ENCODE measurements at regions not wholly inside any gene's neighbourhood (a gene's known extent, or its start where the extent isn't known, plus 50 kb on each side); places are given as distances from the start of the nearest gene placed in this dataset.
"Not testable (repeated sequence)": the region's sequence is repeated elsewhere in the genome, so short reads cannot be mapped to it uniquely, and the experiment has no call there.

DNA sequence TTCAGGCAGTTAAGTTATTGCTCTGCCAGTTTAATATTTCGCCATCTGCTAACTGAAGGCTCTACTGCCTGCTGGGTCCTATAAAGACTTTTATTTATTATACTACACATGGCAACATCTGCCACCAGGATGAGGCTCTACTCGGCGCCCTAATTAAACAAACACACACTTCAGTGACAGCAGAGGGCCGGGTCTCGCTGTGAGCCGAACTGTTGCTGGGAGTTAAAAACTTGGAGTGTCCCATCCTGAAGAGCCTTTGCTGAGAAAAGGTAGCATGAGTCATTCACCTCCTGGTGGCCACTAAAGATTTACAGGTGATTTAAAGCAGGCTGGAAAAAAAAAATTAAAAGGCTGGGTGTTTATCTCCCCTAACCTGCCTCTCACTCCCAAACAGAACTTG lies 183.7 kb downstream of the NPIPA8 start:
- DNase-seq (ENCODE audit: low read depth, low spot score): not testable (repeated sequence)

DNA sequence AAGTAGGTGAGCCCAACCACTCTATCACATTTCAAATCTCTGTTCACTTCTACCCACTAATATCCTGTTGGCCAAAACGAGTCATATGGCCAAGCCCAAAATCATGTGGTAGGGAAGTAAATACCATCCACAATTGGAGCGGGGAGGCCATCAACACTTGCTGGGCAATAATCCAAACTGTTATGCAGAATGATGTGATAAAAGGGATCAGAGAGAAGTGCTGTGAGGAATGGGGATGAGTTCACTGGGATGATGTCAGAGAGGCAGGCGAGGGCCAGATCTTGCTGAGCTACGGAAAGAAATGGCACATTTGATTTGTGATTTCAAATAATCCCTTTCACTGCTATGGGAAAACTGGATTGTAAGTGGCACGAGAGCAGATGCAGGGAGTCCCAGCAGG lies 188.4 kb downstream of the NPIPA8 start:
- DNase-seq (ENCODE audit: low read depth, low spot score): not testable (repeated sequence)

DNA sequence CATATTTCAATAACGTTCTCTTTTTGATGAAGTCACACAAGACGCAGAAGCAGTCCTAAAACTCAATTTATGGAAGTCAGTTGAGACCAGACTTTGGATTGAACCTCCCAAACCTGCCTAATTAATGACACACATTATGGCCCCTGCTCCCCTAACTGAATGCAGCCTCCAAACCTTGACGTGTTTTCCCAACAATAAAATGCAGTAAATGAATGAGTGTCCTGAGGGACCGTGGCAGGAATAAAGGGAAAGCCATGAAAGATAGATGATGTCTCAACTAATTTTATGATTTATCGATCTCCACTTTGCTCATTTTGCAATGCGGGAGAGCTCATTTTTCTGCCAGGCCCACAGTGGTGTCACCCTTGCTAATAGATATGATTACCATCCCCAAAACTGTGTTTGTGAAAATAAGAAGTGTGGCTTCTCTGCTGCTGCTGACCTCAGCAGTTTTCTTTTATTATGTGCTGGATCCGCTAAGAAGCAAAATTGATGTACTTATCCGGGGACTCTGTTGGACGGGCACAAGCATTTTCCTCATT lies 189.9 kb downstream of the NPIPA8 start:
- DNase-seq (ENCODE audit: low read depth, low spot score): not testable (repeated sequence)

DNA sequence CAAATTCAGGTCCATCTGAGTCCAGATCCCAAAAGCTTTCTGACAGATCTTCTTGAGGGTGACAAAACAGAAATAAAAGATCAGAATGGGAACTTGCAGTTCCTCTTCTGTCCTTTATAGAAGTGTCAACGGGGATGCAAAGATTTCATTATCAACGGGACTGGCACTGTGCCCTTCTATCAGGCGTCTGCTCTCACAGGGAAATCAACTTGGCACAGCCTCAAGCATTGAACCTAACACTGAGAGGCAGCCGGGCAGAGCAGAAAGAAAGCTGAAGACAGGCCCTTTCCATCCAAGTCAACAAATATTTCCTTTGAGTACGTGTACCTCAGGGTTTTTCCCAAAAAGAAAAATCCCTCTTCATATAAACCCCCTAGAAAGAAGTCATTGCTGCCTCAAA lies 194.5 kb downstream of the NPIPA8 start:
- not testable (repeated sequence) for DNase-seq (ENCODE audit: low read depth, low spot score)

DNA sequence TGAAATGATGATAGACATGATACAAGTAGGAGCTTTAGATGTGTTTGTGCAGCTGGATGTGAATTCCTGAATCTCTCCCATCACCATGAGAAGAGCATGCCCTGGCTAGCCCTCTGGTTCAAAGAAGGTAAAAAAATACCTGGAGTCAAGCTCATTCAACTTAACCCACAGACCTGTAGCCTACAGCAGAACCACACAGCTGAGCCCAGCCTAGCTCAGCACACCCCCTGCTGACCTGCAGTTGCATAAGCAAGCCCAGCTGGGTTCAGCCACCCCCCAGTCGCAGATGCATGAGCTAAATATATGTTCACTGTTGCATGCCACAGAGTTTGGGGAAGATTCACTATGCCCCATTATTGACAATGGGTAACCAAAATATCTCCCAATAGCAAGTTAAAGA lies 200.2 kb downstream of the NPIPA8 start:
- not testable (repeated sequence) for DNase-seq (ENCODE audit: low read depth, low spot score)

DNA sequence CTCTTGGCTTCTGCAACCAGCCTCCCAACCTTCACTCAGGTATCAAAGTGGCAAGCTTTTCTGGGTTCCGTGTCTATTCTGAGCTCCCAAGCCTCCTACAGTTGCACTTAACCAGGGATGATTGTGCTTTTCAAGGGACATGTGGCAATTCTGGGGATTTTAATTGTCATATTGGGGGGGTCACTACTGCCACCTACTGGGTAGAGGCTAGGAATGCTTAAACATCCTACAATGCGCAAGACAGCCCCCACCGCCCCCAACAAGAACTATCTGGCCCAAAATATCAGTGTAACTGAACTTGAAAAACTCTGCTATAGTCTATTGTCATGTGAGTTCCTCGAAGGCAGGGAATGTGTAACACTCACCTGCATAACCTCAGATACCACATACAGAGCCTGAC lies 201.5 kb downstream of the NPIPA8 start:
- not testable (repeated sequence) for DNase-seq (ENCODE audit: low read depth, low spot score)

DNA sequence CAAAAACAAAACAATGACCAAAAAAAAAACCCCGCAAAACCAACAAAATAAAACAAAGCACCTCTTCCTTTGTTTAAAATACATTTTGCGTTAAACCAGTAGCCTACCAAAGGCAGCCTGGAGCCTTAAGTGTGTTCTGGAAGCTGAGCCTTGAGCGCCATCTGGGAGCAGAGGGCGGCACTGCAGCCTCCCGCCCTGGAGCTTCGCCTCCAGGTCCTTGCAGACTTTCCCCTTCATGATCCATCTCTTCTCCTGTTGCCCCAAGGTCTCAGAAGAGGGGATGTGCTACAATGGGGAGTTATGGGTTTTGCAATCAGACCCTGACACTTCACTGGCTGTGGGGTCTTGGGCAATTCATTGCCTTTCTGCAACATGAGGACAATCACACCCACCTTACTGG lies 204.9 kb downstream of the NPIPA8 start:
- not testable (repeated sequence) for DNase-seq (ENCODE audit: low read depth, low spot score)

DNA sequence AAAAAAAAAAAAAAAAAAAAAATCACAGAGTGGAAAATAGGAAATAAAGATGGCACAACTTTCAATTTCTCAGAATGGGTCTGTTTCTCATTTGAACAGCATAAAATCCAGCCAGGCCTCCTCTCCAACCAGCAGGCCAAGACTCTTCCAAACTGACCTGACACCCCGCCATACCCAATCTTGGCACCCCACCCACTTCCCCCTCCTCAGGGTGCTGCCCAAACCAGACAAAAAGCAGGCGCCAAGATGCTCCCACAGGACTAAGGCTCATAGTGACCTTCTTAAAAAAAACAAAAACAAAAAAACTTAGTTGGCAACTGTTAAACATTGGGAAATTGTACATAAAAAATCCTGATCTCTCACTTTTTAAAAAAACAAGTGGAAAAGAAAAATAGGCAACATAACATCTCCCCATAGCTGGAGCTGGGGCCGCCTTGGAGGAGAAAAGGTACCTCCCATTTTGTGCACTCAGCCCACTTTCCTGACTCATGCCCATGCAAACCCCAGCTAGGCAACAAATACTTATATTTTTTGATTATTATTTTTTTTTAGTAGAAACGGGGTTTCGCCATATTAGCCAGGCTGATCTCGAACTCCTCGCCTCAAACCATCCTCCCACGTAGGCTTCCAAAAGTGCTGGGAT lies 205.9 kb downstream of the NPIPA8 start:
- not testable (repeated sequence) for DNase-seq (ENCODE audit: low read depth, low spot score)

DNA sequence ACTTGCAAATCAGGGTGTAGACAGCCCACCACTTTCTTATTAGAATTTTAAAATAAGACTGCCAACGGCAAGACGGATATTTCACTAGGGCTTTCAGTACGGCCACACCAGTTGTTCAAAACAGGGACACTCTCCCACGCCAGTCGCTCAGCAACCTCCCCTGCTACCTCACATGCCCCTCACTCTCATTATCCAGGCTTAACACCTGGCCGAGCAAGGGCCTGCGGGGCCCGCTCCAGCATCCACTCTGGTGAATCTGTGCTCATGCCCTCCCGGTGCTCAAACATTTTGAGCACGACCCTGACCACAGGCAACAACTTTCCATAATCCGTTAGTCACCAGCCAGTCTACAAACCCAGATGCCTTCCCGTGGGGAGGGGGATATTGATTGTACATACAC lies 209.5 kb downstream of the NPIPA8 start:
- DNase-seq (ENCODE audit: low read depth, low spot score): not testable (repeated sequence)

DNA sequence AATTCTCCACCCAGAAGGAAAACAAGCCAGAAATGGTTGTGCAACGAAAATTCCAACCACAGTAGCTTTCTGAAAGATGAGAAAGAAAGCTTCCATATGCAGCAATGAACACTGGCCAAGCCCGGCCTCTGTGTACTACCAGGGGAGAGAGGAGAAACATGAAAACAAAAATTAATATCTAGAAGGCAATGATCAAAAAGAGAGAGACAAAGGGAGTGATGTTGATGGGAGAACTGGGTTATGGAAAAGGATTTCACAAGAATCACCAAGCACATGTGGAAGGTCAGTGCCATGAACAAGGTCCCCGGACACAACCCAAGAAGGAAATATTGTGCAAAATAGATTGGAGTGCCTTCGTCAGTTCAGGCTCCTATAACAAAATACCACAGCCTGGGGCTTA lies 217.4 kb downstream of the NPIPA8 start:
- not testable (repeated sequence) for DNase-seq (ENCODE audit: low read depth, low spot score)

DNA sequence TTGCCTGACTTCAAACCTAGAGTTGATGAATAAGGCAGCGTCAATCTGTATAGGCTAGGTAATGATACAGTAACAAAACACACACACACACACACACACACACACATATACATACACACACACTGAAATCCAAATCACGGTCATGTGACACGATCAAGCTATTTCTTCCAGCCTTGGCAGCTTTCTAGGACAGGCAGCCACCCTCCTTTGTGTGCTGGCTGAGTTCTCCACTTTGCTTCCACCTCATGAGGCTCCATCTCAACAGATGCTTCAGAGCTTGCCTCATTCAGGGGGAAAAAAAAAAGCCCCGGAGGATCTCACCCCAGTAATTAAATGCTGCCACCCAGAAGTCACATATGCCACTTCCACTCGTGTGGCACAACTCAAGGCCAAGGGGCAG lies 217.9 kb downstream of the NPIPA8 start:
- not testable (repeated sequence) for DNase-seq (ENCODE audit: low read depth, low spot score)

DNA sequence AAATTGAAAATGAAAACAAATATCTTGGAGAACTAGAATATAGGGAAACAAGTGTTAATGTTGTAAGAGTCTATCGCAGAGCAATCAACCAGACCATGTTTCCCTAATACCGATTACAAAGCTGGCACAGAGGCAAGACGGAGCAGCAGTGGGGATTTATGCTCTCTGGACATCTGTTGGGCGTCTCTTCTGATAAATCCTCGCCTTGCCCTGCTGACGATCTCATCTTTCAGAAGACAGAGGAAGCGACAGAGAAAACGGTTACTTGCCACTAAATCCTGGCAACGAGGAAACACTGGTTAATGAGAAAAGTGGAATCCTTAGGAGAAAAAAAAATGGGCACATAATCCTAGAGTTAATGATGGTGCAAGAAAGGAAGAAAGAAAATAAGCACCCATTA lies 218.5 kb downstream of the NPIPA8 start:
- not testable (repeated sequence) for DNase-seq (ENCODE audit: low read depth, low spot score)

DNA sequence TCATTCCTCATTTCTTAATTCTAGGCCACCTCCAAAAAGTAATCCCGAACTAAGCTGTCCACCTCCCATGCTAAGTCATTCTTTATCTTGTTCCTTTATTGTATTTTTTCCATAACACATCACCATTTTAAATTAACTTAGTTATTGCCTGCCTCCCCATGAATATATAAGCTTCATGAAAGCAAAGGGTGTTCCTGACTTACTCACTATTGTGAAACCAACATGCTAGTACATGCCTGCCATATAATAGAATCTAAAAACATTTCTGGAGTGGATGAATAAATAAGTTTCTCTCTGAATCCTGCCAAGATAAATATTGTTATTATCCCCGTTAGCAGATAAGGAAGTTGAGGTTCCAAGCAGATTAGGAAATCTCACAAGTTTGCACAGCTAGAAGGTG lies 232.1 kb downstream of the NPIPA8 start:
- DNase-seq (ENCODE audit: low read depth, low spot score): not testable (repeated sequence)

DNA sequence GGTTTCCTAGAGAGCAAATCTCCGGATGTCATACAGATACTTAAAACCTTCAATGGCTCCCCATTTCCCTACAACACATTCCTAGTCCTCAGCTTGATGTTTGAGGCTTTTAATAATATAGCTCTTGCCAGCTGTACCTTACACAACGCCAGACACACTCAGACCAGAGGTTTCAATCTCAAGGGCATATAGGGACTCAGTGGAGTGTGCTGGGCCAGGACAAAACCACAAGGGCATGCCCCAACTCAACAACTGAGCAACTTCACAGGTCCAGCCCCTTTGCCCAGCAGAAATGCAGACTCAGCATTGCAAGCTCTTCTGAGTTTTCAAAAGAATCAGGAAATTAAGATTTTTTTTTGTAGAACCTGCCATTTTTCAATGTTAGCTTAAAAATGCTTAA lies 235.5 kb downstream of the NPIPA8 start:
- DNase-seq (ENCODE audit: low read depth, low spot score): not testable (repeated sequence)

DNA sequence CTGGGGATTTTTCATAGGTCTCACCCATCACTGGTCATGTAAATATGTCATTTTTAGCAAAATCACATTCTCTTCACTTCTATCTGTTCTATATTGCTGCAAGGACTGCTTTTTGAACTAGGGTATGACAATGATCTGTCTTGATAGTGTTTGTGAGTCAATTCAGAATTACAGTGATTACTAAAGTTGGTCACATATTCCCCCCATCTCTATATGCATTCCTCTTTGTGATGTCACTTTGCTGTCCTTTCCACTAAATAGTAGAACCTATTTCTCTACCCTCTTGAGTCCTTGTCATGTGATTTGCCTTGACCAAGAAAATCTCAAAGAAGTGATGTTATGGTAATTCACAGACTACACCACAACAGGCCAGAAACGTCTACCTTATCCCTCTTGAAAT lies 243.9 kb downstream of the NPIPA8 start:
- not testable (repeated sequence) for DNase-seq (ENCODE audit: low read depth, low spot score)

DNA sequence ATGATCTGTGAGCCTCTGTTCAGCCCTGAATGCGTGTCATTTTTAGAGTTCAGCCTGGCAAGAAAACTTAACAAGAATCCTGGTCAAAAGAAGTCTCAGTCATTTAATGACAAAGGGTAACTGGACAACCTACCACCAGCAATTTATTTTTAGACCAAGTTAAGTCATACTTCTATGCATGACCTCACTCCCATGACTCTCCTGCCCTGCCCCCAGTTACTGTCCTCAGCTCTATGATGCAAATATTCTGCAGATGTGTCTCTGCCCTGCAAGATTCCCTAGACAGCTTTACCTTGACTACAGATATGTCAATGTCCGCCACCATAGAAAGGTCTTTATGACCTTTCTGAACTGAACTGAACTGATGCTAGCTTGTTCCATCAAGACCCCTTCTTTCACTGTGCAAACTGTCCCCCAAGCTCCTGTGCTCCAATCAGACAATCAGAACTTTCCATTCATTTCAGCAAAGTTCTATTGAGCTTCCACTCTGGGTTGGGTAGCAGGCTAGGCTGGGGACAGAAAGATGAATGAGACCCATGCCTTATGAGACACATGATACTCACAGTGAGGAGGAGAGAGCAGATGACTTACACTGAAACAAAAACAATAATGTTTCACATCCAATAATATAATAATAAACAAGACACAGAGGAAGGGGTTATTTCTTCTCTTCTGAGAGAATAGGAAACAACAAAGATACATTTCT lies 255.7 kb downstream of the NPIPA8 start:
- not testable (repeated sequence) for DNase-seq (ENCODE audit: low read depth, low spot score)

DNA sequence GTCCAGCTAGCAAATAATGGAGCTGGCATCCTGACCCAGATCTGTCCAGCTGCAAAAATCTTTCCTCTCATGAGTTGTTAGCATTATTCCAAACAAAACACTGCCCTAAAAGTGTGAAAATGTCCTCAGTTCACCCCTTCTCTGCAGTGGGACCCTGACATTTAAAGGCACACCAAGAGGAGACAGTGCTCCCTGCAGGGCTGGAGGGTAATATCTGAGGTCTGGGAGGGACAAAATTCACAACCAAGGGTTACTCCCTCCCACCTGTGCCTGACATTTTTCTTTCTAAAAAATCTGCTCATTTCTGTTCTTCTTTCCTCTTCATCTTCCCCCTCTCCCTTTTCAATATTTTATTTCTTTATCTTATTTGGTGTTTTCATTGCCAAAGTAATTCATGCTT lies 258.6 kb downstream of the NPIPA8 start:
- DNase-seq (ENCODE audit: low read depth, low spot score): not testable (repeated sequence)

DNA sequence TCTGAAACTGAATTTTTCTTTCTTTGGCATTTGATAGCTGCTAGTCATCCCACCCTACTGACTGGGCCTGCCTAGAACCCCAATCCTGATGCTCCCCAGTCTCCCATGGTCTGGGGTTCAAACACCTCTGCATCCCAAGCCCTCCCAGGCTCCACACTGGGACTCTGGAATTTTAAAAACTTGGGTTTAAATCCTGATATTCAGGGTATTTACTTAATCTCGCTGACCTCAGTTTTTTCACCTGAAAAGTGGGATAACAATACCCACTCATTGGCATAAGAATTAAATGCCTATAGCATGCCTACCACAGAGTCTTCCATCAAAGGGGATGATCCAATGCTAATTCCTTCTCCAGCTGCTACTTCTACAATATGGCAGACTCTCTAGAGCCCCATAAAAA lies 264.4 kb downstream of the NPIPA8 start:
- DNase-seq (ENCODE audit: low read depth, low spot score): no peak

DNA sequence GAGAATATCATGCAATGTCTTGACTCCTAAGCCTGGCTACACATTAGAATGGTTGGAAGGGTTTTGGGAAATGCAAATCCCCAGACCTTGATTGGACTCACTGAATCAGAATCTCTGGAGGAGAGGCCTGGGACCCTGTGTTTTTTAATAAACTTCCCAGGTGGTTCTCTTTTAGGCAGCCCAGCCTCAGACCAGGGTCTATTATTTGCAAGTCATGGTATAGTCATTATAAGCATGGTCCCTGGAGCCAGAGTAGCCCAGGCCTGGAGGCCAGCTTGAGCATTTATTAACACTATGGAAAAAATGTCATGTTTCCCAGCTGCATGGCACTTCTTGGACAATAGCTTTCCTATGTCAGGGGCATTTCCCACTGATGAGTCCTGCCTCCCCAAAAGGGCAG lies 266.9 kb downstream of the NPIPA8 start:
- DNase-seq (ENCODE audit: low read depth, low spot score): no peak

DNA sequence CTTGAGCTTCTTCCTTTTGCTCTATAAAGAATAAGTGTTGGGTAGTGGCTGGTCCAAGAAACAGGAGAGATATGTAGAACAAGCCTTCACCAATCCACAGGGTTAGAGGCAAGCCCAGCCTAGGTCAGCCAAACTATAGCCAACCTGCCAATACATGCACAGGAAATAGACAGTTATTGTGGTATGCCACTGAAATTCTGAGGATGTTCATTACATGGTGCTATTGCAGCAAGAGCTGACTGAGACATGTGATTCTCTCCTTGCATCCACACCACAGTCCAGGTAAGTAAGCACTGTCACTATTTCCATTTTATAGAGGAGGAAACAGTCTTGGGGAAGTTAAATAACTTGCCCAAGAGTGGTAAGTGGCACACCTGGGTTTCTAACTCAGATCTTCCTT lies 268.1 kb downstream of the NPIPA8 start:
- DNase-seq (ENCODE audit: low read depth, low spot score): no peak

DNA sequence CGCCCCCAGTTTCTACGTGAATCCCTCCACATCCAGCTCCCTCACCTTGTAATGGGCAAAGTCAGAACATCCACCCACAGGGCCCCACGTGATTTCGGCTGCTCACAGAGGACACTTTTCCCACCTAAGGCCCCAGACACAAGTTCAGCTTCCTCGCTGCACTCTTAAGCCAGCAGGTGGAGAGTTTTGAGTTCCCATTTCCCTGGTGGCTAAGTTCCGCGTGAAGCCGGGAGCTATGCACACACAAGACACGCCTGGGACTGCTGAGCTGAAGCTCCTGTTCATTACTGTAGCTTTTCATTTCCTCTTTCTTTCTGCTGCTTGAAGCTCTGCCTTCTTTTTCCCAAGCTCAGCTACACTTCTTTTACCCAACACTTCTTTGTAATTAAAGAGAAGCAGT lies 273.8 kb downstream of the NPIPA8 start:
- DNase-seq (ENCODE audit: low read depth, low spot score): no peak

DNA sequence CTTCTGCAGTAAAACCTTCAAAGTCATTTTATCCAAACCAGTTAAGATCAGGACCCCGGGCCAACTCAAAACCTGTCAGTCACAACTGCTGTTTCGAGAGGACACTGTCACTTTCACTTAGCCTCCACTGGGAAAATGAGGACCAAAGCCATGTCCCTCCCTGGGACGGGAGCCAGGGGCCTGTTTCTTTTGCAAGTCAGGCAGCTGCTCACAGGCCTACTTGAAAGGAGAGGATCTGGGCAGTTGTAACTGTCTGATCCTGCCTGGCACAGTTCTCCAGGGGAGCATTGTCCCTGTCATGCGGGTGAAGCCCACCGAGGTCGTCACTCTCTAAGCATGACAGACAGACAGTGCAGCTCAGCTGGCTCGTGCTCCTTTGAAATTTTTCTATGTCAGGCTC lies 276.2 kb downstream of the NPIPA8 start:
- DNase-seq (ENCODE audit: low read depth, low spot score): no peak

DNA sequence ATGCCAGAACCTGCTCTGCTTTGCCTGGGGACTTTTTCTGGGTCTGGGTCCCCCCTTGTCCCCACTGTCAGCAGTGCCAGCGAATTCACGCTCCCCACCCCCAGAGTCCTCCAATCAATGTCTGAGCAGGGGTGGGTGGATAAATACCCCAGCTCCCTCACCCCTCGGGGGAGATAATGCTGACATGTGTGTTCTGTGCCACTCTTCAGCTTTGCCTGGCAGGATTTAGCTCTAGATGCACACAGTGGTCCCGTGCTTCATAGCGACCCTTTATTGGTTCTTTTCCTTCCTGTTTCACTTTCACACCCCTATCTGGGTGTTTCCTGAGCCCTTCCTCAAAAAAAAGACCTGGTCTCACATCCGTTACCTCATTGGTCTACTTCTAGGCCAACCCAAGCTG lies 277.0 kb downstream of the NPIPA8 start:
- no peak for DNase-seq (ENCODE audit: low read depth, low spot score)

Data from astrocyte of the hippocampus (primary cell).